Femur (tissue), 1 donor: ENCODE measurements at regions not wholly inside any gene's neighbourhood (a gene's known extent, or its start where the extent isn't known, plus 50 kb on each side); places are given as distances from the start of the nearest gene placed in this dataset.

Experiments
- DNase-seq: peaks from one replicate; pipeline ENCODE4 v3.0.0-alpha.2; 2017

DNA sequence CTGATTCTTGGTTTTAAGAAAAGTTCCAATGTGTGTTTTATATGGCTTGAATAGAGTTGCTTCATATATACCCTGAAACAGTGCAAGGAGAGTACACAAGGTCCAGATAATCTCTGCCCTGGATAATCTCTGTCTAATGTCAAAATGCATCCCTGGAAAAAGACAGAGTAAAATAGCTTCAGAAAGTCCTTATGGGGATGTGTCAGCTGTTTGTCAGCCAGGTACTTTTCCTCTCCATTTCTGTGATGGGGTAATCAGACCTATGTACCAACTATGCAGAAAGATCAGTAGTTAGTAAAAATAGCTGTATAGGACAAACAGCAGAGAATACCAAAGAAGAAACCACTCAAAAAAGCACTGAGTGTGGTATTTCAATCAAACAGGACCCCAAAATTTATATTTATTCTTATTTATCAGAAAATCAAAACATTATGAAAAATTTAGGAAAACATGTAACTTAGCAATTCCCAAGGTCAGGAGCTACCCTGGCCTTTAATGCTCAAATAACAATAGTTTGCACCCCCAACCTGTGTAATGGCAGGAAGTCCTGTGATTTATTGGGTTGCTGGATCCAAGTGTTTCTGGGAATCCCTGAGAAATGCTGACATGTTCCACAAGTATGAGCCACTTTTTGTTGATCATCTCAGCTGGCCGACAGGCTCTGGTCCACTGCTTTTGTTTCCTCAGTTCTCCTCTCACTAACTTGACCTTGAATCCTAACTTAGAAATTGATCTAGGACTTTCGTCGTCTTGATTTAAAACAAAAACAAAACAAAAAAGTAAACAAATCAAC lies 69.6 kb downstream of the MDH1 start:
- DNase-seq, result no peak

DNA sequence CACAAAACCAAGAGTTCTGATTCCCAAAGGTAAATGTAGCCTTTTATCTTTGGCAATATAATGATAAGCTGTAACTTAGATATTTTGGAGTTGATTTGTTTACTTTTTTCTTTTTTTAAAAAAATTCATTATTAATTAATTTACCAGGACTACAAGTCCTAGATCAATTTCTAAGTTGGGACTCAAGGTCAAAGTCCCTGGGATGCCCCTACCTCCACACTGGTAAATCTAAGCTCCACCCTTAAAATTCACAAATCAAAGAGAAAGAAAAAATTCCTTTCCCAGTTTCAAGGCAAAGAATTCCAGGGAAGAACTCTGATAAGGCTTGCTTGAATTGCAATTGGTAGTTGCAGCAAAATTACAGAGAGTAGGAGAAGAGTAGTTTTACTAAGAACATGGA lies 71.3 kb downstream of the MDH1 start:
- no peak for DNase-seq

DNA sequence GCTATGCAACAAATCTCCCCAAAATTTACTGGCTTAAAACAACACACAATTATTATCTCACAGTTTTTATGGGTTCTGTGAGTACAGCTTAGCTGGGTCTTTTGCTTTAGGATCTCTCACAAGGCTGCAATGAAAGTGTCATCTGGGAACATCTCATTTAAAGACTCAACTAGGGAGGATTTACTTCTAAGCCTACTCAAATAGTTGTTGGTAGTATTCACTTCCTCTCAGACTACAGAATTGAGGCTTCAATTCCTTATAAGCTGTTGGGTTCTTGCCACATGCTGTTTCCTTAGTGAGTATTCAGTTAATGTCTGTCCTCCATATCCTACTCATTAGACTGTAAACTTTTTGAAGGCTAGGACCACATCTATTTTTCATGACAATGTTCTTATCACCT lies 72.3 kb downstream of the MDH1 start:
- no peak for DNase-seq

DNA sequence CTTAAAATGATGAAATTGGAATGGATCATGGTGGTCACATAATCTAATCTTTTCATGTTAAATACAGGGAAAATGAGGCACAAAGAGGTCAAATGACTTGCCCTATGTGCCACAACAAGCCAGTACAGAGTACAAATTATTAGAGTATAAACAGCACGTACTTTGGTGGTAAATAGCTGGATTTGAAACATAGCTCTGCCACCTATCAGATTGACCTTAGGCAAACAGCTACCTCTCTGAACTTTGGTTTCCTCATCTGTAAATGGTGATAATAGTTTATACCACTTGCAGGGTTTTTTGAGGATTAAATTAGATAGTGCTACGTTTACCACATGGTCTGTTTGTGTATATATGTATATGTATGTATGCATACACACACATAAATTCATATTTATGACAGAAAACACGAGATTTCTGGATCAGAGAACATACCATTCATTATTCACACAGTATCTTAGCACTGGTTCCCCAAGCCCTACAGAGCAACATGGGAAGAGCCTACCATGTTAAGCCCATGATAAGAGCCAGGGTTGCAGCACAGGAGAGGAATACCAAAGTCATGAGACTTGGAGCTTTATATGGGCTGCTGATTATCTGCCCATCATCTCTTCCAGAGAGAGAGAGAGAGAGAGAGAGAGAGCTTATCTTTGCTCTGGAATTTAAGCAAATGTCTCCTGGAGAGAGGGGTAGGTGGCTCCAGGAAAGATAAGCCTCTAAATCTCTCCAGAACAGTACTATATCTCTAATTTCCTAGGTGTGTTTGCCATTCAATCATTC lies 73.5 kb downstream of the MDH1 start:
- DNase-seq, result no peak

DNA sequence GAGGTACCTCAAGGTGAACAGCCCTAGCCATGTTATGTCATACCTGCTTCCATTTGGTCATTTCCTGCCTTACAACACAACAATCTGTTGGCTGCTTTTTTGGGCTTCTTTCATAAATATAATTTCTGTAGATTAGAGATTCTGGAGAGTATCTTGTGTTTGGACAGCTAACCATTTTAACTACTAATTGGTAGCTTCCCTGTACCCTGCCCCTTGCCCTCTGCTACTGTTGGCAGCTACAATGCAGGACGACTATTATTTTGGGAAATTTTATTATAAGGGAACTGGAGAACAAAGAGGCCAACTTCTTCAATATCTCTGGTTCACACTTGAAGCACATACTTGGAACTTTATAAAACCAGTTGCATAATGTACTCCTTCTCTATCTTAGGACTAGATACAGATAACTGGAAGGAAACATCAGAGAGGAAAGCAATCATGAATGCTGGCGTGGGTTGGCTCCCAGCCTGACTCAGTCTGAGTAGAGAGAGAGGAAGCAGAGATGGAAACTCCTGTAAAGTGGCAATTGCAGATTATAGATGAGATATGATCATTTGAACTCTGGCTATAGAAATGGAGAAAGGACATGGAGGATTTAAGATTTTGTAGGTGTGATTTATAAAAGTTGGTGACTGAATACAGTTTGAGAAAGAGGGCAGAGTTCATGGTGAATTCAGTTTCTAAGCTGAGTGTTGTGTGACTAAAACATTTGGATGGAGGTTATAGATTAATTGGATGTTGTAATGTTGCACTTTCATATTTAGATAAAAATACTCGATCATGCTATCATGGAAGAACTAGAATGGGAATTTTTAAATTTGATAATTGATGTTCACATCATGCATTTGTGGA lies 74.5 kb downstream of the MDH1 start:
- no peak for DNase-seq

DNA sequence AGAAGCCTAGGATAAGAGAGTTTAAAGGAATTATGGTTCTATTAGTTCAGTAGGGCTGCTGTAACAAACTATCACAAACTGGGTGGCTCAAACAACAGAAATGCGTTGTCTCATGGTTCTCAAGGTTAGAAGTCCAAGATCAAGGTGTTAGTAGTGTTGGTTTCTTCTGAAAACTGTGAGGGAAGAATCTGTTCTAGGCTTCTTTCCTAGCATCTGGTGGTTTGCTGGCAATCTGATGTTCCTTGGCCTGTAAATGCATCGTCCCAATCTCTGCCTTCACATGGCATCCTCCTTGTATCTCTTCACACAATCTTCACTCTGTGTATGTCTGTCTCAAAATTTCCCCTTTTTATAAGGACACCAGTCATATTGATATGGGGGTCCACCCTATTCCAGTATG lies 76.3 kb downstream of the MDH1 start:
- DNase-seq, result no peak

DNA sequence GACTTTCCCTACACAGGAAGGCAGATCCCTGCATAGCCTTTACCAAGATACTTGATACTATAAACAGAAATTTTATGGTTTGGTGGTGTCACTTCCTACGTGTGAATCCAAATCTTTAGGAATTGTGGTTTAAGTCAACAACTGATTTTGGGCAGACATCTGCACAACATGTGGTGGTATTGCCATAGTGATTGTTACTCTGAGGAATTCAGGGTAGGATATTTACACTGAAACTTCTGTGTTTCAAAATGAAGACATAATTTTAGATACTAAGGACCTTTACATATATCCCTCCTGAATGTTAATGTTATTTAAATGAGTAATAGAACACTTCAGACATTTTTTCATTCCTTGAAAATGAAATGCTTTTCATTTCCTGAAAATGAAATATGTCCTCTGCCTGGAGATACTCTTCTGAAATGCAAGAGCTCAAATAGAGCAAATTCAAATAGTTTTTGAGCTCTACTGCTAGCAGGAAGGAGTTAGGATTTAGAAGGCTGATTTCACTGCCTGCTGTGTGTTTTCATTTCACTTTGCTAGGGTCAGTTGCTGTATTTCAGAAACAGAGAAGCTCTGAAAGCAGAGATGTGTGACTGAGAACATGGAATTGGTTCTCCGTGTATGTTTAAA lies 77.2 kb downstream of the MDH1 start:
- no peak for DNase-seq

DNA sequence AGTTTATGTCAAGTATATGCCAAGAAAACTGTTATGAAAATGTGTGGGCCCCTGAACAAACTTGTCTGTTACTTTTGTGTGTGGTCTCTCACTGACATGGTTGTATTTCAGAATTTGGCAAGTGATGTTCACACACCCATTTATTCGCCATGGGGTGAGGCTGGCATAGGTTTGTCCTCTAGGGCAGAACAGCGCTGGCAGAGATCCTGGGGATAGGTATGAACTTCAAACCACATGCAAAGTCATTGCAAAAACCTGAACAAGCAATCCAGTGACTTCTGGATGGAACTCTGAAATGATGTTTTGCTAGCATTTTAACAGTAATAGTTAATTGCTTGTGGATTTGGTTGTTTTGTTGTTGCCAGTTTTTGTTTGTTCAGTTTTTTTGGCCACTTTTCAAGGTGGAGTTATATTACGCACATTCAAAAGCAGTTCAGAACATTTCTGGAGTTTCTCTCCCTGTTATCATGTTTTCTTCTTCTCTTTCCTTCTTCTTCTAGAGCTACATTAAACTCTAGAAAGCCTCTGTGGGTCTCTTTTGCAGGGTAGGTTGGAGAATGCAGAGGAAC lies 78.5 kb downstream of the MDH1 start:
- DNase-seq, result no peak

DNA sequence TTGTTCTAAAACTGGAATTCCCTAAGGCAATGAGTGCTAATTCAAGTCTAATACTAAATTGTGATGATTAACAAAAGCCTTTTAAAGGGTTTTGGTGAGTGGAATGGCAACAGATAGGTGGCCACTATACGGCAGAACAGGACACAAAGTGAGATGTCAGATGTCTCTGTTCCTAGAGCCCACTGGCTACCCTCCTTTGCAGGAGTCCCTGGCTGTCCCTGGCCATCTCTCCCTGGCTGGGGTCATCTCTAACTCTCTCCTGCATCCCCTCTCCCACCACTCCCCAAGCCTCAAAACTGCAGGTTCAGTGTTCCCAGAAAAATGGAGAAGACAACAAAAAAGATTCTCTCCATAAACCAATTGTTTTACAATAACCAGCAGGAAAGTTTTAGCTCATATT lies 79.2 kb downstream of the MDH1 start:
- DNase-seq, result no peak

DNA sequence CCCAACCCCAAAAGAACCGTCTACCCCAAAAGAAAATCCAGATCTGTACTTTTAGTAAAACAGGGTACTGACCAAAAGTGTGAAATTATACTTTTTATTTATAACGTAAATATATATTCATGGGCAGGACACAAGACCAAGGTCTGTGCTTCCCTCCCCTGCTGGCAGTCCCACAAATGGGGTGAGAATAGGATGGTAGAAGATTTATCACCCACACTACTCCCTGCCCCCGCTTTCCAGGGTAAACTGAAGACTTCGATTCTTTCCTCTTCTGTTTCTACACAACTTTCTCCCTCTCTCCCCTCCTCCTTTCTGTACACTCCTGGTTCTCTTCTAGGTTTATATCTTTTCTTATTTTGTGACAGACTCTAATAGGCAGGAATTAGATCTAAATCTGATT lies 79.7 kb downstream of the MDH1 start:
- DNase-seq, result no peak

DNA sequence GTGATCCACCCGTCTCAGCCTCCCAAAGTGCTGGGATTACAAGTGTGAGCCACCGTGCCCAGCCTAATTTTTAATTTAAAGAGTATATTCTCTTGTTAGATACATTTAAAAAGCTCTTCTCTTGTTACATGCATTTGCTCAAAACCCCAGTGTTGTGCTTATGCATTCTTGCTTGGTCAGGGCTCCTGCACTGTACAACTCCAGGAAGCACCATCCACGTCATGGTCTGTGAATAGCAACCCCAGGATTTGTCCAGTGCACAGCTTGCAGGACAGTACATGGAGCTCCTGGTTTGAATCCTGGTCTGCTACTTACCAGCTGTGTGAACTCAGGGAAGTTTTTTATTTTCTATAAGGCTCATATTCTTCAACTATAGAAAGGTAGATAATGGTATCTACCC lies 80.8 kb downstream of the MDH1 start:
- no peak for DNase-seq

DNA sequence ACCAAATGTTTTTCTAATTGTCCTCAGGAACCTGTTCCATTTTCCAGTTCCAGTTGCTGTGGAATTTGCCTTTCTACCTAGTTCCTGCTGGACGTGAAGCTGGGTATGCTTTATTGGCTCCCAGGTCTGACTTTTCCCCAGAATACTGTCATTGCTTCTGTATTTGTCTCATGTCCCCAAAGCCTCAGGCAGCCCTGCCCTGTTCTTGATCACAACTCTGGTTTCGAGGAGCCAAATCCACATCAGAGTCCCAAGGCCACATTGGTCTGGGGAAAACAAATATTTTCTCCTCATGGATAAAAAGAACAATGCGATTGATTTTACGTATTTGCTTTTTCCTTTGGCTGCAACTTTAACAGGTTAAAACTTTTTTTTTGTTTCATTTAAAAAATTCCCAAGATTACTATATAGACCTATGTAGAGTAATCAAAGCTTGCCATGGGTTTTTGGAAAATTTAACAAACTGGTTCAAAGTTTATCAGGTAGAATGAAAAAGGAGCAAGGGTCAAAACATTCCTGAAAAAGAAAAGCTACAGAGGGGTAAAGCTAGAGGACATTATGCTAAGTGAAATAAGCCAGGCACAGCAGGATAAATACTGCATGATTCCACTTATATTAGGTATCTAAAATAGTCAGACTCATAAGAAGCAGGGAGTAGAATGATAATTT lies 85.2 kb downstream of the MDH1 start:
- no peak for DNase-seq

DNA sequence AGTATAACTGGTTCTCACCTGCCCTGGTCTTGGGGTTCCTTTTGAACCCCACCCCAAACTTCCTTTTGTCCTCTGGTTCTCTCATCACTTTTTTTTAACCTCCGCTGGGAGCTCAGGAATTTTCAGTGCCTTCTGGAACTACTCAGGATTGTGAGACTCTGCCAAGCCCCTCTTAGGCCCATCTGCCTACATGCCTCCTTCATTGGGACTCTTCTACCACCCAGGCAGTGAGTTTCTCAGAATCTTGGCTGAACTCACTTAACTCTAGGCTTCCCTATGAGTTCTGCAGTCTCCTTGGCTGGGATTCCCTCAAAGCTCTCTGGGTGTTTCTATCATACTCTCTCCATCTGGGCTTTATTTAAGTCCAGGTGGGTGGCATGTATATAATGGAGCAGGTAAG lies 86.3 kb downstream of the MDH1 start:
- no peak for DNase-seq

DNA sequence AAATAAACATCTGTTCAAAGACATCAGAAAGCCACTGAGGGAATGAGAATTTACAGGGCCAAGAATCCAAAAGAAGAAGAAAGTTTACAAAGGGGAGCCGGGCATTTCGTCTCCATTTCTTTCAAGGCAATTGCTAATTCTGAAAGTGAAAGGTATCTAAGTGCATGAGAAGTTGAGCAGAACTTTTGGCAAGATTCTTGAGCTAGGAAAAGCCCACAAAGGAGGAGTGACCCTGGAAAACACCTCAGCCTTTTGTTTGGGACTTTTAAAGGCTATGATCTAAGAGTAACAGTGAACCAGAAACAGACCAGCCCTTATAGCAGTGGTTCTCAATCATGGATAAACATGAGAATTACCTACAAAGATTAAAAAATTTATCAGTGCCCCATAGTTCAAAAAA lies 87.4 kb downstream of the MDH1 start:
- no peak for DNase-seq

DNA sequence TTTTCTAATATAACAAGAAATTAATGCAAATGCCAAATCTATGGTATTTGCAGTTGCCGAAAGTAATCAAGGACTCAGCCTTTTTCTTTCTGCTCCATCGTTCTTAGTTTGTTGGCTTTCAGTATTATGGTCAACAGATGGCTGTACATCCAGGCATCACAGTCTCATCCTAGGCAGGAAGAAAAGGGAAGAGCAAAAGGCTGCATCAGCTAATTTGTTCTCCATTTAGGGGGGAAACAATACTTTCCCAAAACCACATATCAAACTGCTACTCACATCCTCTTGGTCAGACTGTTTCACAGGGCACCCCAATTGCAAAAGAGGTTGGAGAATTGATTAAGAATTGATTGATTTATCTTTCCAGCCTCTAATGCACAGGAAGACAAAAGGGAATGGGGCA lies 89.3 kb downstream of the MDH1 start:
- DNase-seq, result no peak

DNA sequence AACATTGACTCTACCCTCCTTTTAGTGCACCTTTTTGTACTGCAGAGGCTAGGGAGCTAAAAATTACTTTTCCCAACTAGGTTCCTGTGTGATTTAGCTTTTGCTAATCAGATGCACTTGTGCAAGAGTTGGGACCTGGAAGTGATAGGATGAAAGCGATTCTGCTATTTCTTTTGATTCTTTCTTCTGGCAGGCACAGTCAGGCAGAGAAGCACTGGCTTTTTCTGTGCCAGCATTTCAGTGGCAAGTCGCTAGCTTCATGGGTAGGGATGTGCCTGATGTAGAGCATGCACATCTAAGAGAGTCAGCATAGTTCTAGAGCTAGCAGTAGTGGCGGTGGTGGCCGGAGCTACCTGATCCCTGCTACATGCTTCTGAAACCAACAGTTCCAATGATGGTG lies 89.8 kb downstream of the MDH1 start:
- DNase-seq, result no peak

DNA sequence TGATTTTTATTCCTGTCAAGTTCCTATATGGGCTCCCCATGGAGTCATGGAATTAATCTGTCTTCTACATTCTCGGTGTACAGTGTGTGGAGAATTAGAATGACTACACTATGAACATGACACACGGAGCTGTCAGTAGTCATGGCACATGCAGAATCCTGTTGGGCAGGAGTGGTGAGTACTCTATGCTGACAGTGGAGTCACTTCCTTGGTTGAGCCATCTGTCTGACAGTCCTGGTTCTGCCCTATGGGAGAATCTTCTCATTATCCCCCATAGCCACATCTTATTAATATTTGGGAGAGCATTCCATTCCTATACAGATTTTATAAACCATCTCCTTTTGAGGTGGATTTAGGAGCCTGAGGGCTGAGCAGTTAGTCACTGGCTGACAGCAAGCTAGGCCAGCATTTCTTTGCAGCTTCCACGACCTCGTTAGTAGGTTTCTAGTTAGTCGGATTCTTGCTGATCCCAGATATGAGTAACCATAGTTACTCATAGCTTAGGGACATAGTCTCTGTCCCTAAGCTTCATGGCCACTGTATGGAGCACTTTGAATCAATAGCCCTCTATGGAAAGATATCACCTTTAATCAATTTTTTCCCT lies 90.6 kb downstream of the MDH1 start:
- DNase-seq, result no peak

DNA sequence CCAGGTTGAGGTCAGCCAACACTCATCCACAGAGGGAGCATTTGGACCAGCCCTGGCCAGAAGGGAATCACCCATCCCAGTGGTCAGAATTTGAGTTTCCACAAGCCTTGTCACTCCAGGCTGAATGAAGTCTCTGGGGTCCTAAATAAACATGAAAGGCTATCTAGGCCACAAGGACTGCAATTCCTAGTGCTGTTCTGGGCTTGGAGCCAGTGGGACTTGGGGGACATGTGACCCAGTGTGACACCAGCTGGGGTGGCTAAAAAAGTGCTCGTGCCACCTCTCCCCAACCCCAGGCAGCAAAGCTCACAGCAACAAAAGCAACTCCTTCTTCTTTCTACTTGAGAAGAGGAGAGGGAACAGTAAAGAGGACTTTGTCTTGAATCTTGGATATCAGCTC lies 91.7 kb downstream of the MDH1 start:
- no peak for DNase-seq

DNA sequence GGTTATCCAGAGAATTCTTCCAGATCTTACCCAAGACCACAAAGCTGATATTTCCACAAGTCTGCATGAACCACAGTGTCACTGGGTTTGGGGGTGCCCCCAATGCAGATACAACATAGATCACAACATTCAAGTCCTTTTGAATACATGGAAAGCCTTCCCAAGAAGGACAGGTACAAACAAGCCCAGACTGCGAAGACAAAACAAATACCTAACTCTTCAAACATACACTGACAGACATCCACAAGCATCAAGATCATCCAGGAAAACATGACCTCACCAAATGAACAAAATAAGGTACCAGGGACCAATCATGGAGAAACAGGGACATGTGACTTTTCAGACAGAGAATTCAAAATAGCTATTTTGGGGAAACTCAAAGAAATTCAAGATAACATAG lies 93.1 kb downstream of the MDH1 start:
- no peak for DNase-seq

DNA sequence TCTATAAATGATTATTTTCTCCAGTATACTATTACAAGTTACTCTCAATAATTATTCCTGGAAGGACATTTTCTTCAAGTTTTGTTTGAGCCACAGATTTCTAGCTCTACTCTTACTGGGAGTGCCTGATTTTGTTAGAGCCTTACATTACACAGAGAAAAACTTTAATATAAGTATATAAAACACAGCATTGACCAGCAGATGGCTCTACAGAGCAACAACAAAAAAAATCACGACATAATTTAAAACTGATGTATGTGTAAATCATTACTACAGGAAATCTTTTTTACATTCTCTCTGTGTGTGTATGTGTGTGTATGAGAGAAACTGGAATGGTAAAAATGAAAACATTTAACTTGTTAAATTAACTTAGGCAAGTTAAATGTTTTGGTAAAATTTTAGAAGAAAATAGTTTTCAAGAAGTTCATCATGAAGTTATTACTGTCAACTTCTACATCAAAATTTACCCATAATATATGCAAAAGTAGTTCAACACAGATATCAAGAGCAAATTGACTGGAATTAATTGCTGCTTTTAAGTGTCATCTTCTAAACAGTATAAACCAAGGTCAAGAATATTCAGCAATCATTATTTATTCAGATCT lies 103.3 kb downstream of the MDH1 start:
- DNase-seq, result no peak

DNA sequence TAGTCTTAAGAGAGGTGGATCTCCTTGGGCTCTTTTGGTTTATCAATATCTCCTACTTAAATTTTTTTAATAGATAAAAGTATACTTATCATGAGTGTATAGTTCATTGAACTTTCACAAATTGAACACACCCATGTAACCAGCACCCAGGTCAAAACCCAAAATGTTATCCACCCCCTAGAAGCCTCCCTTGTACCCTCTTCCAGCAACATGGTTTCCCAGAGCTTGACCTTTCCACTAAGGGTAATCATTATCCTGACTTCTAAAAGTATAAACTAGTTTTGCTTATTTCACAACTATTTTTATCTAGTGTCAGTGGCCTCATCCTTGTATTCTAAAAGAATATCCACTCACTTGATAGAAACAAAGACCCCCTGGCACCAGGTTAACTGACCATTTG lies 106.8 kb downstream of the MDH1 start:
- DNase-seq, result no peak
